ENCODE measurements at regions not wholly inside any gene's neighbourhood (a gene's known extent, or its start where the extent isn't known, plus 50 kb on each side); places are given as distances from the start of the nearest gene placed in this dataset.
"Not testable (repeated sequence)": the region's sequence is repeated elsewhere in the genome, so short reads cannot be mapped to it uniquely, and the experiment has no call there.

DNA sequence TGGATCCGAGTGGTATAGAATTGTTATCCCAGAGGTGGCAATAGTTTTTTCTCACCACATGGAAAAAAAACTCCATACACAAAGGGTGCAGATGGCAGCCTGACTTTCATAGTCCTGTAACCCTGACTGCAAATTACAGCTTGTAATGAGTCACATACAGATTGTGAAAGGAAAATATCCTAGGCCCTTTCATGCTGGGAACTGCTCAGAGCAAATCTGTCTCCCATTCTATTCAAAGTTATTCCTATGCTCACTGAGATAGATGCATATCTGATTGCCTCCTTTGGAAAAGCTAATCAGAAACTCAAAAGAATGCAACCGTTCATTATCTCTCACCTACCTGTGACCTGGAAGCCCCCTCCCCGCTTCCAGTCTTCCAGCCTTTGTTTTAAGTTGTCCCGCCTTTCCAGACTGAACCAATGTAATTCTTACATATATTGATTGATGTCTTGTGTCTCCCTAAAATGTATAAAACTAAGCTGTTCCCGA, 108.7 kb upstream of the MAP3K4 start:
- DNase-seq (ENCODE audit: low spot score in 2 of 2), result no peak
- ATAC-seq, result no peak
- H3K9me3 Mint-ChIP-seq, result no peaks in the 10 kb centered on the region
- no peak overlapping the region for H3K27ac Mint-ChIP-seq
- H3K36me3 Mint-ChIP-seq, result no peaks in the 10 kb centered on the region

DNA sequence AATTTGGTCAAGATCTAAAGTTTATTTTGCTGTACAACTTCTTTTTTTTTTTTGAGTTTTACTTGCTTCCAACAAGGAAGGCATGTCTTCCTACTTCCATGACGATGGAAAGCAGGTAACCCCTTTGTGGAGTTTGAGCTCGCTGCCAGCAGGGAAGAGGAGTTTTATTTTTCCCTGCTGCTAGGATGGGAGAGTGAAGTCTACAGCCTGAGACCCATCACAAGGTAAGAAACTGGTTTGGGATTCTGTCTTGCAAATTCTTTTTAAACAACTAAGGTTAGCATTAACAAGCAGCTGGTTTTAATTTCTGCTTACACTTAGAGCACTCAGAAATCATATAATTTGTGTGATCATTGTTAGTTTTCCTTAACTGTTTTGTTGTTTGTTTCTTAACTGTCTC, 108.0 kb upstream of the MAP3K4 start:
- no peaks in the 10 kb centered on the region for H3K36me3 Mint-ChIP-seq
- no peak for DNase-seq (ENCODE audit: low spot score in 2 of 2)
- no peak overlapping the region for H3K27ac Mint-ChIP-seq
- ATAC-seq, result no peak
- no peaks in the 10 kb centered on the region for H3K9me3 Mint-ChIP-seq

DNA sequence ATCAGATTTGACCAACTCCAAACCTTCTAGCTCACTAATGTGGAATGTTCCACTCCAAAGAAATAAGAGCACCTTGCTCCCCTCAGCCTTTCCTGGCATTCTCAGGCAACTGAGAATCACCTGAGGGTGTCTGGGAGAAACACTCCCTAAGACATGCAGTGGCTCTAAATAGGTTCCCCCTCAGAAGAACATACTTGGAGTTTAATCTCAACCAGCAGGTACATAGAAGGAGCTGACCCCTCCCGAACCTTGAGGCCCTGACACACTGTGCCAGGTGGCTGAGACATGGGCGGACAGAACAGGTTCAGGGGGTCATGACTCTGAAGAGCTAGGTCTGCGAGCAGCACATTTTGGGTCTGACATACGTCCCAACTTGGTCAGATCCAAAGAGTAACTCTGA, 107.6 kb upstream of the MAP3K4 start:
- H3K9me3 Mint-ChIP-seq, result no peaks in the 10 kb centered on the region
- DNase-seq (ENCODE audit: low spot score in 2 of 2) (no peak), ATAC-seq (no peak)
- H3K27ac Mint-ChIP-seq, result no peak overlapping the region
- no peaks in the 10 kb centered on the region for H3K36me3 Mint-ChIP-seq

DNA sequence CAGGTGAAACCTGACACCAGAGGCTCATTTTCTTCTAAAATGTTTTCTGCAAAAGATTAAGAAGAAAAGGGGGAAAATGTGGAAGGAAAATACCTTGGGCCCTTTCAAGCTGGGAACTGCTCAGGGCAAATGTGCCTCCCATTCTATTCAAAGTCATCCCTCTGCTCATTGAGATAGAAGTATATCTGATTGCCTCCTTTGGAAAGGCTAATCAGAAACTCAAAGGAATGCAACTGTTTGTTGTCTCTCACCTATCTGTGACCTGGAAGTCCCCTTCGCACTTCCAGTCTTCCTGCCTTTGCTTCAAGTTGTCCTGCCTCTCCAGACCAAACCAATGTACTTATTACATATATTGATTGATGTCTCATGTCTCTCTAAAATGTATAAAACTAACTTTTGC, 102.4 kb upstream of the MAP3K4 start:
- not testable (repeated sequence) for H3K27ac Mint-ChIP-seq; H3K9me3 Mint-ChIP-seq; DNase-seq (ENCODE audit: low spot score in 2 of 2)

DNA sequence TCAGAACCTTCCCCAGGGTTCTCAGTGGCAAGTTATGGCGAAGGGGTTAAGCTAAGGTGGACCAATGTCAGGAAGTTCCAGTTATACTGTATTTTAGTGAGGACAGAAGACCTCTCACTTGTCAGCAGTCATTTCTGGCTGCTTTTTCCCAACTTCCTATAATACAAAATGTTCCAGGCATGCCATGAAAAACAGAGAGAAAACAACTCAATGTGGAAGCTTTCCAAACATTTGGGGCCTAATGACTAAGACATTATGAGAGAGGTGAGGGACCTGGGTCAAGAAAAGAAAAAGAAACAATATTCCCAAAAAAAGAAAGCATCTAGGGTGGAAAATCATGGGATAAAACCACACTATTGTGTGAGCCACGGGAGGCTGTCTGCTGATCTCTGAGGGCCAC, 99.9 kb upstream of the MAP3K4 start:
- no peak overlapping the region for H3K27ac Mint-ChIP-seq
- ATAC-seq (no peak), DNase-seq (ENCODE audit: low spot score in 2 of 2) (no peak)
- no peaks in the 10 kb centered on the region for H3K9me3 Mint-ChIP-seq
- H3K36me3 Mint-ChIP-seq, result no peaks in the 10 kb centered on the region

More for the DNA sequence above, 102.4 kb upstream of the MAP3K4 start:
- ATAC-seq, H3K36me3 Mint-ChIP-seq: not testable (repeated sequence)

DNA sequence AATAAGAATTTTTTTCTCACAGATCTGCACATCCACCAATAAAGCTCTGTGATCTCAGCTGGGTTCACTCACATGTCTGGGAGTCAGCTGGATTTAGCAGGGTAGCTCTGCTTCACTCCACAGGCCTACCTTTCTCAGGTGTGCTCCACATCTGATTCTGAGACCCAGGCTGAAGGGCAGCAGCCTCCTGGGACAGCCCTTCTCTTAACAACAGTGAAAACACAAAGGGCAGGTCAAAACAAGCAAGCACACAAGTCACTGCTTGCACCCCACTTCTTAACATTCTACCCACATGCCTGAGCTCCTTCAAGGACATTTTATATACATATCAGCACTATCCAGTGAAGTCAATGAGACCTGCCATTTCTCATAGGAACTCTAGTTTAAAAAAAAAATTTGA, 96.0 kb upstream of the MAP3K4 start:
- no peak for ATAC-seq
- no peaks in the 10 kb centered on the region for H3K9me3 Mint-ChIP-seq
- no peaks in the 10 kb centered on the region for H3K36me3 Mint-ChIP-seq
- H3K27ac Mint-ChIP-seq, result no peak overlapping the region
- DNase-seq (ENCODE audit: low spot score in 2 of 2), result no peak

DNA sequence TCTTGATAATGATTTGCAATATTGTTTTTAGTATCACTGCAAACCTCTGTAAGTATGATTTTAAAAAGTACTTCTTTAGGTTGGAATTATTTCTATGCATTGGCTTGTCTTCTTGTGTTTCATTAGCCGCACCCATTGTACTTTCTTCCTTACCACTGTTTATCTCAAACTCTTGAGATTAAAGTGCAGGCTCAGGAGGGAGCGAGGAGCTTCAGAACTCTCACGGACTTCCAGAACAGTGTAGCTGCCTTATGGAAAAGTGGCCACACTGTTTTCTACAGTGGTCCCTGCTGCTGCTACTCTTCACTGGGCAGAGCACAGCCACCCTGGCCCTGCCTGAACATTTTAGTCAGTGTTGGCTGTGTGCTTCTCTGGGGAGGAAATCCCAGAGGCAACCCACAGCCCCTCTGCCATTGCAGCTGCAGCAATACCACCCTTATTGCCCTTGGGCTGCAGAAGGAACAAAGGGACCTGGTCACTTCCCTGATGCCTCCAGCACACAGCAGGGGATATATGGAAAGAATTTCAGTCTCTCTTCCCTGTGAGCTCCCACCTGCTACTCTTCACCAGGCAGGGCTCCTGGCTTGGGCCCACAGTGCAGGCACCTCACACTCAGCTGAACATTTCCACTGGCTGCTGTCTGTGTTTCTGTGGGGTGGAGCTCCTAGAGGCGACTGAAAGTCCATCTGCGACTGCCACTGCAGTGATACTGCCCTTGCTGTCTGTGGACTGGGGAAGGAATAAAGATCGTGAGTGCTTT, 91.7 kb upstream of the MAP3K4 start:
- no peak for DNase-seq (ENCODE audit: low spot score in 2 of 2)
- ATAC-seq, result no peak

DNA sequence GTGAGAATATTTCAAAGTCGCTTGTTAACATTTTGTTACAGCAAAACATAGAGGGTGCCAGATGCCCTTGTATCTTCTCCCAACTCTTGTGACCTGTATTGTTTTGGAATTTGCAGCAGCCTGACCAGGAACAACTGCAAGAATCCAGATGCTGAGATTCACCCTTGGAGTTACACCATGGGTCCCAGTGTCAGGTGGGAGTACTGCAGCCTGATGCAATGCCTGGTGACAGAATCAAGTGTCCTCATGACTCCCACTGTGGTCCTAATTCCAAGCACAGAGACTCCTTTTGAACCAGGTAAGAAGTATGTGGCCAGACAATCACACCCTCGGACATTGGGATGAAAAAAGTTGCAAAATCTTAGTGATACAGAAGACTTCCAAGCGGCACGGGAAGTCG, 79.6 kb upstream of the MAP3K4 start:
- H3K36me3 Mint-ChIP-seq, result peaks cover 0 to 9% of the 10 kb centered on the region in 2 donors
- no peak for DNase-seq (ENCODE audit: low spot score in 2 of 2)
- no peak overlapping the region for H3K27ac Mint-ChIP-seq
- ATAC-seq, result no peak
- peaks cover 7 to 13% of the 10 kb centered on the region in 2 donors for H3K9me3 Mint-ChIP-seq

More for the DNA sequence above, 91.7 kb upstream of the MAP3K4 start:
- Mint-ChIP-seq H3K36me3 (no peaks in the 10 kb centered on the region), H3K27ac (no peak overlapping the region), H3K9me3 (peaks cover 0 to 4% of the 10 kb centered on the region in 2 donors)

DNA sequence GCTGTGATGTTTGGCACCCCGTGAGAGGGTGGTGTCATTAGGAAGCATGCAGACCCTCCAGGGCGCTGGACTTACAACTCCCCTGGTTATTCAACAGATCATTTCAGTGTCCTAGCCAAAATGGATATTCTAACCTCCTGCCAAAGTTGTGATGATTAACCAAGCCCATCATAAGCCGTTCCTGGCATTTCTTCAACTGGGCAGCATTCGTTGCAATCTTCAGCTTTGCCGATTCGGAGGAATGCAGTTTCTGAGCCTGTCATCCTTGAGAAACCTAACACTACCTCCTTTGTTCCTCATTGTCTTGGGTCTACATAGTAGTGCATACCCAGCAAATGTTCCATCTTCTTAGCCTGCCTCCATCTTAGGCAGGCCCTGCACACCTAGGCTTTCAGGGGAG, 79.2 kb upstream of the MAP3K4 start:
- peaks cover 0 to 5% of the 10 kb centered on the region in 2 donors for H3K36me3 Mint-ChIP-seq
- H3K9me3 Mint-ChIP-seq, result peaks cover 5 to 9% of the 10 kb centered on the region in 2 donors
- no peak for ATAC-seq
- no peak for DNase-seq (ENCODE audit: low spot score in 2 of 2)
- H3K27ac Mint-ChIP-seq, result no peak overlapping the region

DNA sequence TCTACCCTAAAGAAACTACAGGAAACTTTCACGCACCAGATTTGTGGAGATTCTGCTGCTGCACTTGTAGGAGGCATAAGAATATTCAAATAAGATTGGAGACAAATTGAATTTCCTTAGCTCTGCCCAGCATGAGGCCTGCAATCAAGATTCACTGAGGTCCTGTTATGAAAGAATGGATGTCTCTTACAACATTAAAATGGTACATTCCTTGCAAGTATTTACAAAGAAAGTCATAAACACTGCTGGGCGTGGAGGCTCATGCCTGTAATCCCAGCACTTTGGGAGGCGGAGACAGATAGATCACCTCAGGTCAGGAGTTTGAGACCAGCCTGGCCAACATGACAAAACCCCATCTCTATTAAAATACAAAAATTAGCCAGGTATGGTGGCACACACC, 74.0 kb upstream of the MAP3K4 start:
- no peak overlapping the region for H3K27ac Mint-ChIP-seq
- ATAC-seq (no peak), DNase-seq (ENCODE audit: low spot score in 2 of 2) (no peak)
- peaks cover 0 to 4% of the 10 kb centered on the region in 2 donors for H3K9me3 Mint-ChIP-seq
- H3K36me3 Mint-ChIP-seq, result no peaks in the 10 kb centered on the region

DNA sequence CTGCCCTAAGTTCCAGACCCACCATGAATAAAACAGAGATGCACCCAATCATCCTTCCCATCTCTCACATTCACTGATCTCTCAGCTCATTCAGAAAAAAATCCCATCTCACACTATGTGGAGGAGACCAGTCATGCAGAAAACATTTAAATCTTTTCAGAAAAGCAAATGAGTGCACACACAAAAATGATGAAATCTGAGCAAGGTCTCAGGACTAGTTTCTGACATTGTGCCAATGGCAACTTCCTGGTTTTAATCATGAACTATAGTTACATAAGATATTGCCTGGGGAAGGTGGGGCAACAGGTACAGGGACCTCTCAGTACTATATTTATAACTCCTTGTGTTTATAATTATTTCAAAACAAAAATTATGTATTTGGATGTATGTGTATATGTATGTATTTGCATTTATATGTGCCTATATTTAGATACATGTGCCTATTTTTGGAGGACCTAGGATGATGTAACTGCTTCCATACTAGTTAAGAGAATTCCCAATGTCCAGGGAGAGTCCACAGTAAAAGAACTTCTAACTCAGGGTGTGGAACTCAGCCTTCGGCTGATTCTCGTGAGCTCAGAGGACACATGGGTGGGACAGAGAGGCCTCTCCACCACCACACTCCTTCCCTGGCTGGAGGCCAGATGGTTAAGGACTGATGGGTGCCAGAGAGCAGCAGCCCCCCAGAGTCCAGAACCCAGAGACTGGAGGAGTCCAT, 71.7 kb upstream of the MAP3K4 start:
- Mint-ChIP-seq H3K9me3 (no peaks in the 10 kb centered on the region), H3K36me3 (no peaks in the 10 kb centered on the region), H3K27ac (no peak overlapping the region)
- no peak for DNase-seq (ENCODE audit: low spot score in 2 of 2)
- no peak for ATAC-seq

DNA sequence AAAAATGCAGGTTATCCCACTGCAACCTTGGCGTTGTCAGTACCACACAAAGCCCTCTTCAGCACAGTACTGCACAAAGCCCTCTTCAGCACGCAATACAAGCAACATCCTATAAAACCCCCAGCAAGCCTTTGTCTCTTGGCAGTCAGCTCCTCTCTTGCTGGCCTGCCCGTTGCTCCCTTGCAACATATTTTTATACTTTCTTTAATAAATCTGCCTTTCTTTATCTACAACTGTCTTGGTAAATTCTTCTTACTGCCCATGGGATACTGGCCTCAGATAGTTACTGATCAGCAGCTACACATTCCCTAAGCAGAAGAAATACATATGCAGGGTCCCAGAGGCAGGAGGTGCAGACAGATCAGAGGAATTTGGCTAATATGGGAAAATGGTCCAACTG, 70.5 kb upstream of the MAP3K4 start:
- no peak for ATAC-seq
- H3K27ac Mint-ChIP-seq, result no peak overlapping the region
- no peaks in the 10 kb centered on the region for H3K9me3 Mint-ChIP-seq
- no peaks in the 10 kb centered on the region for H3K36me3 Mint-ChIP-seq
- no peak for DNase-seq (ENCODE audit: low spot score in 2 of 2)

DNA sequence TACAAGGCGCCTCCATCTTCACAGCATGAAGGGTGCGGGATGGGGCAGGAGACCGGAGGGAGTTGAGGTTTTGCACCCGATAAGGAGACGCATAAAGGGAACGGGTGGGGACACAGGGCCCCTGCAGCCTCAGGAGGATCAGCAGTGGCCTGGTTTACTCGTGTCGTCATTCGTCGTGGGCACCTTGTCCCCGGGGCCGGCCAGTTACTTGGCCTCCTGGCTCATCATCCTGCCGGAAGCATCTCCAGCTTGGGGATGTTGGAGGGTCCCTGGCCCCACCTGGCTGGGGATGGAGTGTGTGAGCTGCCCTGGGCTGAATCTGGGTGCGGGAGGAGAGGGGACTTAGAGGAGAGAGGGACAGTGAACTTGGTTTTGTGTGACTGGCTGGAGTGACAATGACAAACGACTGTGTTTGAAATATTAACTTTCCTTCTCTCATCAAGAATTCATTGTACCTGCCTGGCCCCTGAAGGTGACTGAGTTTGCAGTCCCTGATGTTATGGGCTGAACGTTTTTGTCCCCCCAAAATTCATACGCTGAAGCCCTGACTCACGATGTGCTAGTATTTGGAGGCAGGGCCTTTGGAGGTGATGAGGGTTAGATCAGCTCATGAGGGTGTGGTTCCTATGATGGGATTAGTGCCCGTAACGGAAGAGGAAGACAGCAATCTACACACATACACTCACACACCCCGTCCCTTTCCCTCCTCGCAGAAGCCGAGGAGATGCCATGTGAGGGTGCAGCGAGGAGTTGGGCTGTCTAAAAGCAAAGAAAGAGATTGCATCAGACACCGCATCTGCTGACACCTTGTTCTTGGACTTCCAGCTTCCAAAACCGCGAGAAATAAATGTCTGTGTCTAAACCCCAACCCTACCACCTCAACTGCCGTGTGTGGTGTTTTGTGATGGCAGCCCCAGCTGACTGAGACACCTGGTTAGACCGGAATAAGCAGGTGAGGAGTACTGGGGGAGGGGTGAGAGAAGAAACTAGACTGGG, 65.0 kb upstream of the MAP3K4 start:
- H3K27ac Mint-ChIP-seq, result no peak overlapping the region

DNA sequence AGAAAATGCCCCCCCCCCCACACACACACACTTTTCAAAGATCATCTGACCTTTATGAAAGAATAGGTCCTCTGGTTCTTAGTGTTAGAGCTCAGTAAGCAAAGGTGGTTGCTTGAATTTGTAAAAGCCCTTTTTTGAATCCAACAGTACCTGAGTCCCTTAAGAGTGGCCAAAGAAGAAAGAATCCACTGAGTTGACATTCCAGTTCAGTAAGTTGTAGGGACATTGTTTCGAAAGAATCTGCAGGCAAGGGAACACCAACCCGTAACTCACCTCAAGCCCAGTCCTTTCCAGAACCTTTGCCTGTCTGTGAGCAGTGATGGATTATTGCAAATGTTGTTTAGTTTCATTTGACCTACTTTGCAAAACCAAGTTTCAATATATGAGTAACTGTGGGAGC, 64.2 kb upstream of the MAP3K4 start:
- no peak for ATAC-seq
- H3K27ac Mint-ChIP-seq, result no peak overlapping the region
- H3K36me3 Mint-ChIP-seq, result no peaks in the 10 kb centered on the region
- no peaks in the 10 kb centered on the region for H3K9me3 Mint-ChIP-seq
- DNase-seq (ENCODE audit: low spot score in 2 of 2), result no peak

More for the DNA sequence above, 65.0 kb upstream of the MAP3K4 start:
- DNase-seq (ENCODE audit: low spot score in 2 of 2) (no peak), ATAC-seq (no peak)
- Mint-ChIP-seq H3K9me3 (no peaks in the 10 kb centered on the region), H3K36me3 (no peaks in the 10 kb centered on the region)

DNA sequence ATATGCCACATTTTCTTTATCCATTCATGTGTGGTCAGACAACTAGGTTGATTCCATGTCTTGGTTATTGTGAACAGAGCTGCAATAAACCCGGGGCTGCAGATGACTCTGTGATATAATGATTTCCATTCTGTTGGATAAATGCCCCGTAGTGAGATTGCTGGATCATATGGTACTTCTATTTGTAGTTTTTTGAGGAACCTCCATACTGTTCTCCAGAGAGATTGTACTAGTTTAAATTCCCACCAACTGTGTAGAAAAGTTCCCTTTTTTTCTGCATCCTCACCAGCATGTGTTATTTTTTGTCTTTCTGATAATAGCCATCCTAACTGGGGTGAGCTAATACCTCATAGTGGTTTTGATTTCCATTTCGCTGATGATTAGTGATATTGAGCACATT, 62.2 kb upstream of the MAP3K4 start:
- ATAC-seq (no peak), DNase-seq (ENCODE audit: low spot score in 2 of 2) (no peak)
- Mint-ChIP-seq H3K27ac (no peak overlapping the region), H3K9me3 (no peaks in the 10 kb centered on the region), H3K36me3 (no peaks in the 10 kb centered on the region)

DNA sequence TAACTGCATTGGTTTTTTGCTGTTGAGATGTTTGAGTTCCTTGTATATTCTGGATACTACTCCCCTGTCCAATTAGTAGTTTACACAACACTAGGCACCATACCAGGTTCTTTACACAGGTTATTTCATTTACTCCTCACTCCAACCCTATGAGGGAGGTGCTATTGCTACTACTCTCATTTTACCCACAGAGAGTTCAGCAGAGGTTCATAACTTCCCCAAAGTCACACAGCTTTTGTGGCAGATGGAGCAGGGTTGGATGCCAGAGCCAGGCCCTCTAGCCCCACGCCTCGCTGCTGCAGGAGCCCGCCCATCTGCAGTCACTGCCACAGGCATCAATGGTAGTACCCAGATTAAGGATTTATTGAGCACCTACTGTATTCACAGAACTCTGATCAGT, 61.7 kb upstream of the MAP3K4 start:
- H3K9me3 Mint-ChIP-seq, result no peaks in the 10 kb centered on the region

More for the DNA sequence above, 61.7 kb upstream of the MAP3K4 start:
- no peak overlapping the region for H3K27ac Mint-ChIP-seq
- no peak for ATAC-seq
- no peaks in the 10 kb centered on the region for H3K36me3 Mint-ChIP-seq
- no peak for DNase-seq (ENCODE audit: low spot score in 2 of 2)

Measured in activated naive CD4-positive, alpha-beta T cell treated with anti-CD3 and anti-CD28 coated beads, Interleukin-2, amount 50 U/mL, for 72 hours (primary cell).